WTC11 (cell line): ENCODE measurements at regions not wholly inside any gene's neighbourhood (a gene's known extent, or its start where the extent isn't known, plus 50 kb on each side); places are given as distances from the start of the nearest gene placed in this dataset.

Experiments used
- ATAC-seq: fragments of 200-7000 bp; cut with Tn5 transposase; 2 replicates; pipeline ENCODE4 v1.10.0; 2021; ENCODE audit warnings: mild to moderate bottlenecking, moderate library complexity
- CTCF ChIA-PET: fragments of 300-600 bp; sonication (Branson Sonifier 250); formaldehyde crosslinking; loops from one replicate; lab custom pipeline; 2021; ENCODE audit warnings: antibody characterized with exemption; lab: Charles Lee
- POLR2A ChIA-PET: fragments of 350-600 bp; sonication (Branson Sonifier 250); formaldehyde crosslinking; loops from one replicate; lab custom pipeline; 2021; ENCODE audit warnings: antibody characterized with exemption; lab: Charles Lee
- DNase-seq: peaks from one replicate; pipeline ENCODE4 v3.0.0; 2021; ENCODE audit warnings: low spot score
- H3K27ac Mint-ChIP-seq: 2 replicates; pipeline ENCODE4 v1.8.0; 2021; ENCODE audit warnings: mixed read lengths
- H3K27me3 Mint-ChIP-seq: 2 replicates; pipeline ENCODE4 v1.8.0; 2021; ENCODE audit warnings: low read depth, mild to moderate bottlenecking, moderate library complexity, mixed read lengths
- H3K36me3 Mint-ChIP-seq: 2 replicates; pipeline ENCODE4 v1.8.0; 2021; ENCODE audit warnings: mixed read lengths
- H3K4me1 Mint-ChIP-seq: 2 replicates; pipeline ENCODE4 v1.8.0; 2022; ENCODE audit warnings: mixed read lengths
- H3K4me3 Mint-ChIP-seq: 2 replicates; pipeline ENCODE4 v1.8.0; 2021; ENCODE audit warnings: mild to moderate bottlenecking, moderate library complexity, mixed read lengths
- H3K9me3 Mint-ChIP-seq: 2 replicates; pipeline ENCODE4 v1.8.0; 2021; ENCODE audit warnings: mixed read lengths
- ATF3 ChIP-seq: sonication (generic); formaldehyde crosslinking; conservative IDR thresholded peaks from 2 replicates; pipeline ENCODE4 v1.8.1; 2022; ENCODE audit warnings: mild to moderate bottlenecking, missing genetic modification reagents
- CDX4 ChIP-seq: fragments of 250-450 bp; sonication (Bioruptor Pico); IDR thresholded peaks from 2 replicates; pipeline ENCODE4 v1.9.0; 2021; ENCODE audit warnings: moderate library complexity, mild to moderate bottlenecking, inconsistent platforms, borderline replicate concordance
- CTCF ChIP-seq: fragments of 200-600 bp; IDR thresholded peaks from 2 replicates; pipeline ENCODE4 v1.8.0; 2022; ENCODE audit warnings: antibody characterized with exemption
- E2F1 ChIP-seq: sonication (generic); formaldehyde crosslinking; IDR thresholded peaks from 2 replicates; pipeline ENCODE4 v1.8.0; 2022; ENCODE audit warnings: mild to moderate bottlenecking, missing genetic modification reagents
- EMX1 ChIP-seq: fragments of 250-450 bp; sonication (Bioruptor Pico); IDR thresholded peaks from 2 replicates; pipeline ENCODE4 v1.8.0; 2021; ENCODE audit warnings: mild to moderate bottlenecking
- ETV6 ChIP-seq: sonication (generic); formaldehyde crosslinking; IDR thresholded peaks from 2 replicates; pipeline ENCODE4 v1.8.1; 2022; ENCODE audit warnings: mild to moderate bottlenecking, missing genetic modification reagents
- FOXJ3 ChIP-seq: sonication (generic); formaldehyde crosslinking; IDR thresholded peaks from 2 replicates; pipeline ENCODE4 v1.9.0; 2021; ENCODE audit warnings: missing genetic modification reagents, mild to moderate bottlenecking, borderline replicate concordance
- GABPB1 ChIP-seq: sonication (generic); formaldehyde crosslinking; IDR thresholded peaks from 2 replicates; pipeline ENCODE4 v1.8.1; 2023; ENCODE audit warnings: mild to moderate bottlenecking, missing genetic modification reagents
- MLX ChIP-seq: sonication (generic); formaldehyde crosslinking; IDR thresholded peaks from 2 replicates; pipeline ENCODE4 v1.8.1; 2023; ENCODE audit warnings: mild to moderate bottlenecking, missing genetic modification reagents, moderate library complexity
- MXD4 ChIP-seq: fragments of 250-450 bp; sonication (Bioruptor Pico); IDR thresholded peaks from 2 replicates; pipeline ENCODE4 v1.8.0; 2021; ENCODE audit warnings: mild to moderate bottlenecking, moderate library complexity, borderline replicate concordance
- NFE2L1 ChIP-seq: sonication (generic); formaldehyde crosslinking; IDR thresholded peaks from 2 replicates; pipeline ENCODE4 v1.8.1; 2023; ENCODE audit warnings: missing genetic modification reagents
- NR2C2 ChIP-seq: sonication (generic); formaldehyde crosslinking; IDR thresholded peaks from 2 replicates; pipeline ENCODE4 v1.8.0; 2022; ENCODE audit warnings: mild to moderate bottlenecking, missing genetic modification reagents
- PRRX2 ChIP-seq: fragments of 250-450 bp; sonication (Bioruptor Pico); IDR thresholded peaks from 2 replicates; pipeline ENCODE4 v1.8.0; 2021; ENCODE audit warnings: mild to moderate bottlenecking
- RORB ChIP-seq: fragments of 250-450 bp; sonication (Bioruptor Pico); IDR thresholded peaks from 2 replicates; pipeline ENCODE4 v1.9.0; 2021; ENCODE audit warnings: mild to moderate bottlenecking
- SMAD3 ChIP-seq: sonication (generic); formaldehyde crosslinking; IDR thresholded peaks from 2 replicates; pipeline ENCODE4 v1.8.0; 2022; ENCODE audit warnings: missing genetic modification reagents, mild to moderate bottlenecking, borderline replicate concordance
- SP1 ChIP-seq: sonication (generic); formaldehyde crosslinking; conservative IDR thresholded peaks from 2 replicates; pipeline ENCODE4 v1.8.1; 2022; ENCODE audit warnings: missing genetic modification reagents
- TCF7 ChIP-seq: sonication (generic); formaldehyde crosslinking; IDR thresholded peaks from 2 replicates; pipeline ENCODE4 v1.8.0; 2022; ENCODE audit warnings: mild to moderate bottlenecking, low read depth, missing genetic modification reagents, moderate library complexity
- TEAD1 ChIP-seq: sonication (generic); formaldehyde crosslinking; IDR thresholded peaks from 2 replicates; pipeline ENCODE4 v1.8.0; 2022; ENCODE audit warnings: mild to moderate bottlenecking, missing genetic modification reagents
- ZNF317 ChIP-seq: sonication (generic); formaldehyde crosslinking; IDR thresholded peaks from 2 replicates; pipeline ENCODE4 v1.8.1; 2023; ENCODE audit warnings: low read depth, mild to moderate bottlenecking, moderate library complexity, missing genetic modification reagents, borderline replicate concordance
- ZNF416 ChIP-seq: fragments of 250-450 bp; sonication (Bioruptor Pico); IDR thresholded peaks from 2 replicates; pipeline ENCODE4 v1.9.0; 2021; ENCODE audit warnings: mild to moderate bottlenecking, inconsistent platforms
- ZSCAN18 ChIP-seq: fragments of 250-450 bp; sonication (Bioruptor Pico); IDR thresholded peaks from 2 replicates; pipeline ENCODE4 v2.1.2; 2022; ENCODE audit warnings: mild to moderate bottlenecking, moderate library complexity

- no peak overlapping the region for H3K27ac Mint-ChIP-seq
- H3K4me1 Mint-ChIP-seq = no peaks in the 10 kb centered on the region; the same call in 1 of the 2 replicates
- no peak overlapping the region for H3K4me3 Mint-ChIP-seq
- no peaks in the 10 kb centered on the region; the same call in 1 of the 2 replicates for H3K36me3 Mint-ChIP-seq
- ATAC-seq = no peak
- POLR2A ChIA-PET = no interaction called here
- H3K9me3 Mint-ChIP-seq = peaks cover 5% of the 10 kb centered on the region
- TF ChIP-seq MLX (CRISPR knock-in tag) (no peak), PRRX2 (CRISPR knock-in tag) (no peak), E2F1 (CRISPR knock-in tag) (no peak), MXD4 (no peak), EMX1 (CRISPR knock-in tag) (no peak), ZSCAN18 (CRISPR knock-in tag) (no peak), NR2C2 (CRISPR knock-in tag) (no peak)
- TF ChIP-seq, all 79 proteins: peak for 0
- DNase-seq = no peak
- CTCF ChIA-PET = interaction anchor here (1.2 kb wide), 1 partner anchor 12 kb away, joined by 4 read pairs; no protein-coding TSS in a partner anchor
- H3K27me3 Mint-ChIP-seq = no peaks in the 10 kb centered on the region
These were observed 222.4 kb downstream of the CD47 start for GRCh38 chr3:107868449-107868848.

- DNase-seq (no peak), ATAC-seq (no peak)
- H3K4me1 Mint-ChIP-seq = no peaks in the 10 kb centered on the region
- ChIA-PET POLR2A (no interaction called here), CTCF (no interaction called here)
- H3K4me3 Mint-ChIP-seq = no peak overlapping the region
- no peaks in the 10 kb centered on the region for H3K36me3 Mint-ChIP-seq
- H3K9me3 Mint-ChIP-seq = no peaks in the 10 kb centered on the region; the same call in 1 of the 2 replicates
- H3K27me3 Mint-ChIP-seq = no peaks in the 10 kb centered on the region
- TF ChIP-seq TCF7 (CRISPR knock-in tag) (no peak), ATF3 (CRISPR knock-in tag) (no peak), EMX1 (CRISPR knock-in tag) (no peak), CDX4 (CRISPR knock-in tag) (no peak), GABPB1 (CRISPR knock-in tag) (no peak), PRRX2 (CRISPR knock-in tag) (no peak), RORB (CRISPR knock-in tag) (no peak), TEAD1 (CRISPR knock-in tag) (no peak), ZNF317 (CRISPR knock-in tag) (no peak), ETV6 (CRISPR knock-in tag) (no peak), FOXJ3 (CRISPR knock-in tag) (no peak)
- no peak overlapping the region for H3K27ac Mint-ChIP-seq
These were observed 228.9 kb downstream of the CD47 start for GRCh38 chr3:107861904-107862303.

GRCh38 chr3:107861422-107861821 lies 229.4 kb downstream of the CD47 start:
- H3K4me1 Mint-ChIP-seq = no peaks in the 10 kb centered on the region
- TF ChIP-seq NFE2L1 (CRISPR knock-in tag) = no peak
- no peak for TF ChIP-seq CTCF
- TF ChIP-seq ZNF416 (CRISPR knock-in tag) = no peak
- no peak for TF ChIP-seq SMAD3 (CRISPR knock-in tag)
- TF ChIP-seq SP1 (CRISPR knock-in tag) = no peak
- H3K27ac Mint-ChIP-seq = no peak overlapping the region
- no peaks in the 10 kb centered on the region for H3K27me3 Mint-ChIP-seq
- no peaks in the 10 kb centered on the region for H3K36me3 Mint-ChIP-seq
- ChIA-PET CTCF (no interaction called here), POLR2A (no interaction called here)
- H3K9me3 Mint-ChIP-seq = no peaks in the 10 kb centered on the region; the same call in 1 of the 2 replicates
- ATAC-seq = no peak
- no peak overlapping the region for H3K4me3 Mint-ChIP-seq
- DNase-seq = no peak
